ENCODE measurements at regions not wholly inside any gene's neighbourhood (a gene's known extent, or its start where the extent isn't known, plus 50 kb on each side); places are given as distances from the start of the nearest gene placed in this dataset.
"Not testable (repeated sequence)": the region's sequence is repeated elsewhere in the genome, so short reads cannot be mapped to it uniquely, and the experiment has no call there.

GRCh38 chr7:27438881-27439589 is 196.4 kb downstream of the EVX1 start:
- Histone ChIP-seq H3K9me3 (no peaks in the 10 kb centered on the region), H3K4me3 (no peak overlapping the region), H3K4me1 (replicated peaks) (no peaks in the 10 kb centered on the region), H3K27ac (no peak overlapping the region), H3K36me3 (no peaks in the 10 kb centered on the region), H3K27me3 (replicated peaks; ENCODE audit: insufficient read depth) (no peaks in the 10 kb centered on the region)
- no peak for DNase-seq (ENCODE audit: low spot score)
- TF ChIP-seq POLR2AphosphoS5 (IDR thresholded peaks at IDR 0.05) (peak; percentile 40), CTCF (IDR thresholded peaks at IDR 0.05) (no peak), POLR2A (IDR thresholded peaks at IDR 0.05) (no peak)
- intact Hi-C loops (cut with DNase I): no loop called here
- 57% methylated on average over 6 of the region's 6 CpGs for WGBS

GRCh38 chr7:27442455-27442854 is 199.9 kb downstream of the EVX1 start:
- Histone ChIP-seq H3K9me3 (no peaks in the 10 kb centered on the region), H3K4me3 (no peak overlapping the region), H3K27ac (no peak overlapping the region), H3K27me3 (replicated peaks; ENCODE audit: insufficient read depth) (no peaks in the 10 kb centered on the region), H3K4me1 (replicated peaks) (no peaks in the 10 kb centered on the region), H3K36me3 (no peaks in the 10 kb centered on the region)
- no peak for DNase-seq (ENCODE audit: low spot score)
- TF ChIP-seq POLR2AphosphoS5 (IDR thresholded peaks at IDR 0.05): no peak
- no peak for TF ChIP-seq CTCF (IDR thresholded peaks at IDR 0.05)
- TF ChIP-seq POLR2A (IDR thresholded peaks at IDR 0.05): no peak
- intact Hi-C loops (cut with DNase I): no loop called here

- WGBS: 32% methylated on average over 8 of the region's 8 CpGs
Observed at GRCh38 chr7:27449046-27449445, 206.4 kb downstream of the EVX1 start.

GRCh38 chr7:27453702-27454405 is 208.8 kb downstream of the HIBADH start:
- no peak for DNase-seq (ENCODE audit: low spot score)
- TF ChIP-seq POLR2A (IDR thresholded peaks at IDR 0.05) (no peak), POLR2AphosphoS5 (IDR thresholded peaks at IDR 0.05) (no peak), CTCF (IDR thresholded peaks at IDR 0.05) (no peak)
- Histone ChIP-seq H3K36me3 (no peaks in the 10 kb centered on the region), H3K4me3 (no peak overlapping the region), H3K27ac (no peak overlapping the region), H3K9me3 (no peaks in the 10 kb centered on the region), H3K4me1 (replicated peaks) (no peaks in the 10 kb centered on the region), H3K27me3 (replicated peaks; ENCODE audit: insufficient read depth) (no peaks in the 10 kb centered on the region)
- intact Hi-C loops (cut with DNase I): no loop called here
- WGBS: 69% methylated on average over 8 of the region's 8 CpGs

More at GRCh38 chr7:27449046-27449445, 206.4 kb downstream of the EVX1 start:
- H3K9me3 ChIP-seq; DNase-seq (ENCODE audit: low spot score); intact Hi-C loops (cut with DNase I); H3K27ac ChIP-seq; H3K36me3 ChIP-seq; H3K4me3 ChIP-seq; H3K27me3 ChIP-seq (replicated peaks; ENCODE audit: insufficient read depth); H3K4me1 ChIP-seq (replicated peaks): not testable (repeated sequence)

GRCh38 chr7:27457120-27457519 is 205.6 kb downstream of the HIBADH start:
- H3K9me3 ChIP-seq; H3K4me3 ChIP-seq; intact Hi-C loops (cut with DNase I); H3K27ac ChIP-seq; DNase-seq (ENCODE audit: low spot score); H3K4me1 ChIP-seq (replicated peaks); H3K27me3 ChIP-seq (replicated peaks; ENCODE audit: insufficient read depth); H3K36me3 ChIP-seq: not testable (repeated sequence)
- WGBS: 94% methylated on average over 16 of the region's 16 CpGs

- H3K4me3 ChIP-seq; H3K27ac ChIP-seq; H3K27me3 ChIP-seq (replicated peaks; ENCODE audit: insufficient read depth); H3K36me3 ChIP-seq; H3K9me3 ChIP-seq; H3K4me1 ChIP-seq (replicated peaks); DNase-seq (ENCODE audit: low spot score); intact Hi-C loops (cut with DNase I): not testable (repeated sequence)
- WGBS: 64% methylated on average over 28 of the region's 35 CpGs
Observed at GRCh38 chr7:27457603-27458565, 204.8 kb downstream of the HIBADH start.
